SK-N-MC (cell line): ENCODE measurements at regions not wholly inside any gene's neighbourhood (a gene's known extent, or its start where the extent isn't known, plus 50 kb on each side); places are given as distances from the start of the nearest gene placed in this dataset.

Experiments
- EZH2 ChIP-seq: fragments of 200-600 bp; sonication (generic); IDR thresholded peaks from one replicate; pipeline ENCODE4 v1.6.1; 2017; ENCODE audit warnings: antibody characterized with exemption
- POLR2AphosphoS5 ChIP-seq: IDR thresholded peaks from 2 replicates; pipeline ENCODE4 v1.6.1; 2012; ENCODE audit warnings: mild to moderate bottlenecking, low read depth, low read length, borderline replicate concordance

DNA sequence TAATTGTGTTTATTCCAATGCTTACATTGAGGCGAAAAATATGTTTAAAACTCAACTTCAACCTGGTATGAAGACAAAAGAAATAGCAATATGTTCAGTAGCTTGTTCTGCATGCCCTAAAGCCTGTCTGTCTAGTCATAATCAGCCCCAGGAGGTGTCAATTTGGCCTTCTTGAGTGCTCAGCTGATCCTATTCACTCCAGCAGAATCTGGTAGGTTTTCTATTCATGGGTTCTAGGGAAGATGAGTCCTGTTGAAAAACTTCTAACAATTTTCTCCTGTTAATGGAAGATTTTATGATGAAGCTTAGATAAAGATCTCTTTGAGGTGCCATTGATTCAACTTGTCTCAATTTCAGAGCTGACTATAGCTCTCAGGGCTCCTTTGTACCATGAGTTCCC is 402.0 kb upstream of the UBE2E3 start:
- TF ChIP-seq EZH2 (no peak), POLR2AphosphoS5 (no peak)
